GM12878 (cell line): ENCODE measurements at regions not wholly inside any gene's neighbourhood (a gene's known extent, or its start where the extent isn't known, plus 50 kb on each side); places are given as distances from the start of the nearest gene placed in this dataset.
A peak's percentile ranks its signal among the peaks of the same experiment; 100 is the strongest.

Experiments used
- ATAC-seq: fragments of 200-7000 bp; cut with Tn5 transposase; 3 replicates; pipeline ENCODE4 v1.9.1; 2020; ENCODE audit warnings: mild to moderate bottlenecking, moderate library complexity
- BruUV-seq: library from RNA; stranded (reverse); fragments of 400-500 nt; replicated peaks from 2 replicates; lab custom pipeline; 2021; lab: Mats Ljungman, UMichigan
- CTCF ChIA-PET: fragments of 300-600 bp; sonication (Branson Sonifier 250); formaldehyde crosslinking; extraction: SDS; loops from one replicate; lab custom pipeline; 2021; ENCODE audit warnings: inconsistent platforms; lab: Yijun Ruan, JAX
- POLR2A ChIA-PET: fragments of 350-600 bp; formaldehyde crosslinking; extraction: SDS; loops from one replicate; lab custom pipeline; 2021; ENCODE audit warnings: inconsistent platforms; lab: Charles Lee
- RAD21 ChIA-PET: fragments of 300-600 bp; sonication (Branson Sonifier 250); formaldehyde crosslinking; loops from one replicate; lab custom pipeline; 2023; ENCODE audit warnings: antibody characterized with exemption; ENCODE audit not compliant: unreplicated experiment; lab: Charles Lee
- SMC1A ChIA-PET: fragments of 300-600 bp; sonication (Branson Sonifier 250); formaldehyde crosslinking; loops from one replicate; lab custom pipeline; 2023; ENCODE audit not compliant: unreplicated experiment, uncharacterized antibody; lab: Charles Lee
- DNase-seq: peaks from one replicate; pipeline ENCODE4 v3.0.0-alpha.2; 2011; ENCODE audit warnings: low read depth, low spot score
- FAIRE-seq: peaks from 3 replicates; lab custom pipeline; 2011; peaks lifted over from hg19 to GRCh38; lab: Jason Lieb, UNC
- H2AFZ ChIP-seq: 2 replicates; pipeline ENCODE4 v1.6.0; 2011; ENCODE audit warnings: low read depth, low read length, control low read depth; ENCODE audit not compliant: control insufficient read depth
- H3K27ac ChIP-seq: 2 replicates; pipeline ENCODE4 v1.5.1; 2011; ENCODE audit warnings: control low read depth; ENCODE audit not compliant: control insufficient read depth, insufficient read depth
- H3K27me3 ChIP-seq, 2 experiments: replicated peaks in 1 of 2; 2 replicates each; pipeline versions ENCODE4 v1.6.0 to v1.6.1; 2011; ENCODE audit warnings: low read length in 1 of 2; ENCODE audit not compliant: control insufficient read depth in 2 of 2, insufficient read depth in 2 of 2
- H3K36me3 ChIP-seq, 2 experiments: 2 replicates each; pipeline ENCODE4 v1.5.1; 2011; ENCODE audit warnings: low read length in 1 of 2; ENCODE audit not compliant: control insufficient read depth in 2 of 2, insufficient read depth in 2 of 2
- H3K4me1 ChIP-seq: 2 replicates; pipeline ENCODE4 v1.6.1; 2011; ENCODE audit warnings: mild to moderate bottlenecking, low read length, moderate library complexity, mixed read lengths; ENCODE audit not compliant: control insufficient read depth, insufficient read depth
- H3K4me2 ChIP-seq: 2 replicates; pipeline ENCODE4 v1.6.0; 2011; ENCODE audit warnings: control low read depth; ENCODE audit not compliant: control insufficient read depth, insufficient read depth
- H3K4me3 ChIP-seq: fragments of 200-600 bp; sonication (generic); 2 replicates; pipeline ENCODE4 v1.5.1; 2016
- H3K79me2 ChIP-seq: 2 replicates; pipeline ENCODE4 v1.6.0; 2011; ENCODE audit warnings: low read length; ENCODE audit not compliant: control insufficient read depth, insufficient read depth
- H3K9ac ChIP-seq: 2 replicates; pipeline ENCODE4 v1.8.0; 2011; ENCODE audit warnings: low read length, control low read depth, mixed read lengths; ENCODE audit not compliant: control insufficient read depth, insufficient read depth
- H3K9me3 ChIP-seq: replicated peaks from 3 replicates; pipeline ENCODE4 v1.5.1; 2011; ENCODE audit warnings: mild to moderate bottlenecking, low read length; ENCODE audit not compliant: control insufficient read depth, insufficient read depth
- H4K20me1 ChIP-seq: 2 replicates; pipeline ENCODE4 v1.6.0; 2011; ENCODE audit not compliant: control insufficient read depth, insufficient read depth
- BACH1 ChIP-seq: fragments of 450-650 bp; IDR thresholded peaks from 2 replicates; pipeline ENCODE4 v1.6.1; 2017; ENCODE audit warnings: mild to moderate bottlenecking, borderline replicate concordance
- BRCA1 ChIP-seq: IDR thresholded peaks from 2 replicates; pipeline ENCODE4 v1.6.1; 2011; ENCODE audit warnings: low read depth, low read length, improper control_type of control experiment
- CEBPB ChIP-seq, 2 experiments: fragments of 150-350 bp in 1 of 2; IDR thresholded peaks; 2 replicates each; pipeline ENCODE4 v1.6.1; 2012 to 2014; ENCODE audit warnings: low read depth in 2 of 2, low read length in 2 of 2, borderline replicate concordance in 1 of 2, inconsistent platforms in 1 of 2
- EP300 ChIP-seq, 2 experiments: fragments of 150-350 bp in 1 of 2; IDR thresholded peaks; 2 replicates each; pipeline ENCODE4 v1.6.1; 2011 to 2012; ENCODE audit warnings: low read depth in 2 of 2, low read length in 2 of 2, borderline replicate concordance in 1 of 2, improper control_type of control experiment in 1 of 2, inconsistent platforms in 1 of 2; ENCODE audit not compliant: control insufficient read depth in 1 of 2
- FOXK2 ChIP-seq: fragments of 450-650 bp; IDR thresholded peaks from 2 replicates; pipeline ENCODE4 v1.6.1; 2017; ENCODE audit warnings: mild to moderate bottlenecking, moderate library complexity
- GATAD2B ChIP-seq: fragments of 450-650 bp; conservative IDR thresholded peaks from 2 replicates; pipeline ENCODE4 v1.6.1; 2017; ENCODE audit warnings: low read depth, mild to moderate bottlenecking, moderate library complexity
- MLLT1 ChIP-seq: fragments of 450-650 bp; IDR thresholded peaks from 2 replicates; pipeline ENCODE4 v1.6.1; 2016; ENCODE audit warnings: mild to moderate bottlenecking
- POLR2AphosphoS5 ChIP-seq: IDR thresholded peaks from 2 replicates; pipeline ENCODE4 v1.6.1; 2011; ENCODE audit warnings: mild to moderate bottlenecking, low read length, inconsistent platforms
- RAD51 ChIP-seq: fragments of 450-650 bp; IDR thresholded peaks from 2 replicates; pipeline ENCODE4 v1.6.1; 2016; ENCODE audit warnings: moderate library complexity, mild to moderate bottlenecking, inconsistent platforms
- RUNX3 ChIP-seq: IDR thresholded peaks from 2 replicates; pipeline ENCODE4 v1.6.1; 2012; ENCODE audit warnings: low read length, inconsistent platforms
- SIX5 ChIP-seq: IDR thresholded peaks from 2 replicates; pipeline ENCODE4 v1.6.1; 2011; ENCODE audit warnings: mild to moderate bottlenecking, low read depth, low read length, moderate library complexity; ENCODE audit not compliant: severe bottlenecking
- SPI1 ChIP-seq: IDR thresholded peaks from 2 replicates; pipeline ENCODE4 v1.6.1; 2011; ENCODE audit warnings: low read depth, mild to moderate bottlenecking, low read length, moderate library complexity, borderline replicate concordance; ENCODE audit not compliant: insufficient read depth
- ZNF274 ChIP-seq: IDR thresholded peaks from one replicate; pipeline ENCODE4 v1.8.0; 2011; ENCODE audit not compliant: insufficient read length, insufficient read depth
- WGBS: methylation state at CpG from one replicate; pipeline ENCODE4 v1.1.6; 2016; ENCODE audit warnings: low lambda C conversion rate; ENCODE audit not compliant: insufficient replicate concordance, insufficient coverage; ENCODE audit errors: missing lambda C conversion rate; 5-methylcytosine and 5-hydroxymethylcytosine counted together
- in situ Hi-C: fragments of 300-500 bp; cut with MboI; formaldehyde crosslinking; loops from 9 replicates; pipeline ENCODE4 v1.14.3; 2018; ENCODE audit warnings: mixed read lengths
- intact Hi-C: fragments of 100-400 bp; cut with micrococcal nuclease; formaldehyde crosslinking; loops from one replicate; pipeline ENCODE4 v1.14.2; 2022; ENCODE audit not compliant: unreplicated experiment
- TF ChIP-seq, protein P1 (sequence below): fragments of 450-650 bp; IDR thresholded peaks from 2 replicates; pipeline ENCODE4 v1.6.1; 2017; ENCODE audit warnings: antibody characterized with exemption, mild to moderate bottlenecking, moderate library complexity

DNA sequence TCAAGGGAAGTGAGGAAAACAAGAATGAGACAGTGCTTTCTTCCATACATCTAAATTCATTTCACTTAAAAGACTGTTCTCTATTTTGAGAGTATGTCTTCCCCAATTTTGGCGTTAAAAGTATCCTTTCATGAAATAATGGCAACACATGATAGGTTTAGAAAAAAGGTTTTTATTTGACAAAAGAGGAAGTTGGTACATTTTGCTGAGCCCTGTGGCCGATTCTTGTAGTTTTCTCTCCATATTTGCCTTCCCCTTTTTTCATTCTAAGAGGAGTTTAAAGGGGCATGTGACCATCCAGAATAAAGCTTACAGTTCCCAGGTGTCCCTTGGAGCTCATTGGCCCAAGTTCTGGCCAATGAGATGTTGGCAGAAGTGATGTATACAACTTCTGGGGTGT, 140.4 kb upstream of the KCNE2 start:
- H2AFZ ChIP-seq: no peak overlapping the region
- no peaks in the 10 kb centered on the region for H3K36me3 ChIP-seq
- DNase-seq (no peak), FAIRE-seq (no peak), ATAC-seq (no peak)
- no peaks in the 10 kb centered on the region for H4K20me1 ChIP-seq
- ChIA-PET POLR2A (no interaction called here), CTCF (no interaction called here), RAD21 (no interaction called here), SMC1A (no interaction called here)
- no peaks in the 10 kb centered on the region for H3K4me1 ChIP-seq
- H3K4me3 ChIP-seq: no peak overlapping the region
- H3K27ac ChIP-seq: no peak overlapping the region
- no peaks in the 10 kb centered on the region for H3K79me2 ChIP-seq
- no peaks in the 10 kb centered on the region for H3K9me3 ChIP-seq
- no peak overlapping the region for H3K4me2 ChIP-seq
- intact Hi-C loops: no loop called here
- no peak overlapping the region for H3K9ac ChIP-seq
- BruUV-seq: no TSS peak
- no peaks in the 10 kb centered on the region for H3K27me3 ChIP-seq
- in situ Hi-C loops: no loop called here
- 21% methylated on average over 2 of the region's 2 CpGs for WGBS
- TF ChIP-seq BRCA1 (no peak), MLLT1 (no peak), RAD51 (peak; percentile 35; the same call in 1 of the 2 replicates), SPI1 (peak; percentile 62; the same call in 1 of the 2 replicates)

DNA sequence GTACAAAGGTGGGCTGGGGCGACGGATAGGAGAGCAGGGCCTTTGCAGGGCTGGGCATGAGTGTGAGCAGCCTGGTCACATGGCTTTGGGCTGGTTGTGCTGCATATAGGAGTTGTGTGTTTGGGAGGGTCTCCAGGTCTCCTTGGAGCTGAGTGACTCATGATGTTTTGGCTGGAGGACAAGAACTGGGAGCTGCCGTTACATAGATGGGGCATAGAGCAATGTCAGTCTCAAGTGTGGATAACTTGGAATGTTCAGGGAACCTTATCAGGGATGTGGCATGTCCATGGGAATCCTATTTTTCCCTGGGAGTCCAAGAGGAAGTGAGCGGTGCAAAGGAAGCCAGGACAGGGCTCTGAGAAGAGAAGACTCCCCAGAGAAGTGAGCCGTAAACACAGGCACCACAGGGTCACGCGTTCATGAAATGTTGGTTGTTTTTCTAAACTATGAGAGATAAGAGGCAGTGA, 136.4 kb upstream of the KCNE2 start:
- Histone ChIP-seq H3K4me1 (no peaks in the 10 kb centered on the region), H2AFZ (no peak overlapping the region), H3K9me3 (no peaks in the 10 kb centered on the region), H3K36me3 (no peaks in the 10 kb centered on the region), H3K4me2 (no peak overlapping the region), H3K27me3 (no peaks in the 10 kb centered on the region), H3K27ac (no peak overlapping the region), H3K4me3 (no peak overlapping the region), H3K79me2 (no peaks in the 10 kb centered on the region), H4K20me1 (no peaks in the 10 kb centered on the region), H3K9ac (no peak overlapping the region)
- in situ Hi-C loops: no loop called here
- FAIRE-seq: no peak
- 58% methylated on average over 7 of the region's 7 CpGs for WGBS
- RAD21 ChIA-PET: no interaction called here
- no TSS peak for BruUV-seq
- CTCF ChIA-PET: no interaction called here
- SMC1A ChIA-PET: no interaction called here
- intact Hi-C loops: no loop called here
- POLR2A ChIA-PET: no interaction called here
- no peak for ATAC-seq
- no peak for DNase-seq
- TF ChIP-seq, protein P1, sequence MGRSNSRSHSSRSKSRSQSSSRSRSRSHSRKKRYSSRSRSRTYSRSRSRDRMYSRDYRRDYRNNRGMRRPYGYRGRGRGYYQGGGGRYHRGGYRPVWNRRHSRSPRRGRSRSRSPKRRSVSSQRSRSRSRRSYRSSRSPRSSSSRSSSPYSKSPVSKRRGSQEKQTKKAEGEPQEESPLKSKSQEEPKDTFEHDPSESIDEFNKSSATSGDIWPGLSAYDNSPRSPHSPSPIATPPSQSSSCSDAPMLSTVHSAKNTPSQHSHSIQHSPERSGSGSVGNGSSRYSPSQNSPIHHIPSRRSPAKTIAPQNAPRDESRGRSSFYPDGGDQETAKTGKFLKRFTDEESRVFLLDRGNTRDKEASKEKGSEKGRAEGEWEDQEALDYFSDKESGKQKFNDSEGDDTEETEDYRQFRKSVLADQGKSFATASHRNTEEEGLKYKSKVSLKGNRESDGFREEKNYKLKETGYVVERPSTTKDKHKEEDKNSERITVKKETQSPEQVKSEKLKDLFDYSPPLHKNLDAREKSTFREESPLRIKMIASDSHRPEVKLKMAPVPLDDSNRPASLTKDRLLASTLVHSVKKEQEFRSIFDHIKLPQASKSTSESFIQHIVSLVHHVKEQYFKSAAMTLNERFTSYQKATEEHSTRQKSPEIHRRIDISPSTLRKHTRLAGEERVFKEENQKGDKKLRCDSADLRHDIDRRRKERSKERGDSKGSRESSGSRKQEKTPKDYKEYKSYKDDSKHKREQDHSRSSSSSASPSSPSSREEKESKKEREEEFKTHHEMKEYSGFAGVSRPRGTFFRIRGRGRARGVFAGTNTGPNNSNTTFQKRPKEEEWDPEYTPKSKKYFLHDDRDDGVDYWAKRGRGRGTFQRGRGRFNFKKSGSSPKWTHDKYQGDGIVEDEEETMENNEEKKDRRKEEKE: no peak
- TF ChIP-seq GATAD2B (no peak), SIX5 (no peak), CEBPB (IDR thresholded peaks at IDR 0.05; ENCODE audit: borderline replicate concordance in 1 of 2, low read depth in 2 of 2, low read length in 2 of 2) (no peak), BACH1 (no peak), POLR2AphosphoS5 (no peak), ZNF274 (no peak), RUNX3 (no peak), FOXK2 (no peak), EP300 (IDR thresholded peaks at IDR 0.05; ENCODE audit: borderline replicate concordance in 1 of 2, control insufficient read depth in 1 of 2, low read depth in 2 of 2, low read length in 2 of 2) (no peak)
